Testis (tissue), 2 donors: ENCODE measurements at regions not wholly inside any gene's neighbourhood (a gene's known extent, or its start where the extent isn't known, plus 50 kb on each side); places are given as distances from the start of the nearest gene placed in this dataset.

ENCODE experiments used
- DNase-seq: peaks from one replicate; pipeline ENCODE4 v3.0.0-alpha.2; 2019
- H3K27ac ChIP-seq, 2 donors: fragments of 200-600 bp; sonication (generic); one replicate each; pipeline ENCODE4 v1.5.1; 2019
- H3K27me3 ChIP-seq: fragments of 200-600 bp; sonication (generic); one replicate; pipeline ENCODE4 v1.5.1; 2019
- H3K36me3 ChIP-seq: fragments of 200-600 bp; sonication (generic); one replicate; pipeline ENCODE4 v1.5.1; 2017; ENCODE audit warnings: low read depth; ENCODE audit errors: missing control alignments
- H3K4me1 ChIP-seq: fragments of 200-600 bp; sonication (generic); one replicate; pipeline ENCODE4 v1.5.1; 2019
- H3K4me3 ChIP-seq, 2 donors: fragments of 200-600 bp; sonication (generic); one replicate each; pipeline ENCODE4 v1.5.1; 2017 to 2019
- H3K9me3 ChIP-seq: fragments of 200-600 bp; sonication (generic); one replicate; pipeline ENCODE4 v1.5.1; 2017
- POLR2A ChIP-seq: fragments of 450-650 bp; IDR thresholded peaks from one replicate; pipeline ENCODE4 v1.6.1; 2017; ENCODE audit warnings: antibody characterized with exemption, mild to moderate bottlenecking, moderate library complexity
- WGBS, 2 donors: methylation state at CpG; one replicate each; pipeline ENCODE4 v1.1.5; 2018; 5-methylcytosine and 5-hydroxymethylcytosine counted together
- intact Hi-C: fragments of 100-400 bp; cut with DNase I; formaldehyde crosslinking; loops from one replicate; pipeline ENCODE4 v1.15.1; 2023; ENCODE audit warnings: low total_unique reads
- TF ChIP-seq, protein P1 (sequence below), 3 experiments: fragments of 450-650 bp in 2 of 3; fragments of 200-600 bp in 1 of 3; sonication (generic) in 1 of 3; IDR thresholded peaks; one replicate each; pipeline ENCODE4 v1.5.1; 2016 to 2019; ENCODE audit warnings: antibody characterized with exemption in 3 of 3, mild to moderate bottlenecking in 2 of 3, moderate library complexity in 1 of 3

DNA sequence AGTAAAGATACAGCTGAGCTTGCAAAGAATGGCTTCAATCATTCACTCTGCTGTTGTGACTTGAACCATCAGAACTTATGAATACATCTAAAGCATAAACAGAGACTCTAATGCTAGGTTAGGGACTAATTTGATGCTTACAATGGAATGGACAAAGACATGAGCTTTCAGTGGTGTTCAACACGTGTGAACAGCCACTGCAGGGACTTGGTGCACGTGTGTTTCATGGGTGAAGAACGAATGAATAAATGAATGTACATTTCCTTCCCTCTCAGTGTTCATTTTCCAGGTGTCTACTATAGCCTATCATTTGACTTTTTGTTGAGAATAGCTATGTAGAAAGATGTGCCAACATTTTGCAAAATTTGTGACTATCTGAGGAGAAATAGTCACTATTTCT lies 98.3 kb downstream of the VIP start:
- TF ChIP-seq, protein P1, sequence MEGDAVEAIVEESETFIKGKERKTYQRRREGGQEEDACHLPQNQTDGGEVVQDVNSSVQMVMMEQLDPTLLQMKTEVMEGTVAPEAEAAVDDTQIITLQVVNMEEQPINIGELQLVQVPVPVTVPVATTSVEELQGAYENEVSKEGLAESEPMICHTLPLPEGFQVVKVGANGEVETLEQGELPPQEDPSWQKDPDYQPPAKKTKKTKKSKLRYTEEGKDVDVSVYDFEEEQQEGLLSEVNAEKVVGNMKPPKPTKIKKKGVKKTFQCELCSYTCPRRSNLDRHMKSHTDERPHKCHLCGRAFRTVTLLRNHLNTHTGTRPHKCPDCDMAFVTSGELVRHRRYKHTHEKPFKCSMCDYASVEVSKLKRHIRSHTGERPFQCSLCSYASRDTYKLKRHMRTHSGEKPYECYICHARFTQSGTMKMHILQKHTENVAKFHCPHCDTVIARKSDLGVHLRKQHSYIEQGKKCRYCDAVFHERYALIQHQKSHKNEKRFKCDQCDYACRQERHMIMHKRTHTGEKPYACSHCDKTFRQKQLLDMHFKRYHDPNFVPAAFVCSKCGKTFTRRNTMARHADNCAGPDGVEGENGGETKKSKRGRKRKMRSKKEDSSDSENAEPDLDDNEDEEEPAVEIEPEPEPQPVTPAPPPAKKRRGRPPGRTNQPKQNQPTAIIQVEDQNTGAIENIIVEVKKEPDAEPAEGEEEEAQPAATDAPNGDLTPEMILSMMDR (IDR thresholded peaks at IDR 0.05), result no peak
- no peak for TF ChIP-seq POLR2A
- WGBS, 2 donors, result 85 to 87% methylated on average over 3 of the region's 3 CpGs
- intact Hi-C loops, result no loop called here

DNA sequence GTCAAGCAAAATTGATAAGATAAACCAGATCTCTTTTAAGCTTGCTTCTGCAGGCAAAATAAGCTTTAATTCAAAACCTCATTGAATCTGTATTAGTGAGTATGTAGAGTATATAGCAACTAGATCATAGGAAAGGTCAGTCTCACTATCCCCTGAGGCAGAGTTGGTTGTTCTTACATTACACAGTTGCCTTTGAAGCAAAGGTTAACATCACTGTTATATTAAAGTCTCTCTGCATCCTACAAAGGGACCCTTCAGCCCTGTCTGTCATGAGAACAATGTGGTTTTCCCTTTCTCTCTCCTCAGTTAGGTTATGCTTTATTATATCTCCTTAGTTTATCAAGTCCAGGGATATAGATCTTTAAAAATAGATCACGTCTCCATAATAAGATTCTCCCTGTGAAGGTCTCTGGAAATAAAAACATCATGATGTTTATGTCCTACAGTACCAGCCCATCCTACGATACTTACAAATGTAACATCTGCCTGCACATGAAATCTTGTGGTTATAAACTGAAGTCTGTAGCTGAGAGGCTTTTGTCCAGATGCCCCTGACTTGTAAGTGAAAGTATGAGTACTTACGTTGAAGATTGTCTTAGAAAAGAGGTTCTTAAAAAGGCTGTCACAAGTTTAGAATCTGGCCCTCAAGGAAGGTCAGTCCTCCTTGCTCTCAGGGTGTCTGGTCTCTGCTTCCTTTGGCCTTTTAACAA lies 103.6 kb downstream of the VIP start:
- WGBS, 2 donors, result 87 to 89% methylated on average over 3 of the region's 3 CpGs
- TF ChIP-seq POLR2A, result no peak
- TF ChIP-seq, protein P1 (IDR thresholded peaks at IDR 0.05), result no peak
- Histone ChIP-seq H3K4me3 (no peak overlapping the region), H3K36me3 (no peaks in the 10 kb centered on the region), H3K27ac (no peak overlapping the region), H3K27me3 (no peaks in the 10 kb centered on the region), H3K9me3 (no peaks in the 10 kb centered on the region), H3K4me1 (no peaks in the 10 kb centered on the region)
- intact Hi-C loops, result no loop called here
- DNase-seq, result no peak

More for the DNA sequence above, 98.3 kb downstream of the VIP start:
- Histone ChIP-seq H3K4me3 (no peak overlapping the region), H3K27ac (no peak overlapping the region), H3K4me1 (no peaks in the 10 kb centered on the region), H3K36me3 (no peaks in the 10 kb centered on the region), H3K27me3 (no peaks in the 10 kb centered on the region), H3K9me3 (no peaks in the 10 kb centered on the region)
- DNase-seq, result no peak

DNA sequence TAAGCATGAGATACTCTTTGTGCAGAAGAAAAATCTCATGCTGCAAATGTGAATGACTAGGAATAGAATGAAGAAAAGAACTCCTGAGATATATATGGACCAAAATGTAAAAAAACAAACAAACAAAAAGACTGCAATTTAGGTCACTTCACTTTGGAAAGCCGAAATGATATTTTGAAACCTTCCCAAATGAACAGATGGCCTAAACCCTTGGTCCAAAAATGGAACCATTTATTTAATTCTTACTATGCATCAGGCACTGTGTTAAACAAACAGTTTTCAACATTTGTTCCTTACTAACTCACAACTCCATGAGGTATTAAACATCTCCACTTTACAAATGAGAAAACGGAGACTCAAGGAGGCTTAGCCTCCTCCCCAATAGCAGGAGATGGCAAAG lies 107.5 kb downstream of the VIP start:
- no peaks in the 10 kb centered on the region for H3K9me3 ChIP-seq
- intact Hi-C loops, result no loop called here
- H3K4me1 ChIP-seq, result no peaks in the 10 kb centered on the region
- DNase-seq, result no peak
- H3K27ac ChIP-seq, result no peak overlapping the region
- H3K27me3 ChIP-seq, result no peaks in the 10 kb centered on the region
- H3K36me3 ChIP-seq, result no peaks in the 10 kb centered on the region
- no peak overlapping the region for H3K4me3 ChIP-seq
- TF ChIP-seq POLR2A, result no peak
- TF ChIP-seq, protein P1 (IDR thresholded peaks at IDR 0.05), result no peak
- 52 to 58% methylated on average over 2 of the region's 2 CpGs for WGBS, 2 donors

DNA sequence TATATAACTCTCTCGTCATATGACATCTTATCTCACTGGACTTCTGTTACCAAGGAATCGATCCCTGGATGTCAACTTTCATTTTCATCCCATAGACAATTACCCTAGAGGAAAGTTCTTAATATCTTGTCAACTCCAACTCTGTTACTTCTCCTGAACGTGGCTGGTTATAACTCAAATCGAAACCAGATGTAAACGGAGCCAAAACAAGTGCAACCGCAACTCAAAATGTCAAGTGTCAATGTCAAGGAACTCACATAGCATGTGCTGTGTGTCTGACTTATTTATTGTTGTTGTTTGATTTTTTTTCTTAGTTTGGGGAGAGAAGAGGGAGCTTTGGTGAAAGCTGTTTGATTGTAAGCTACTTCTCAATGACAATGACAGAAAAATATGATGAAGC lies 108.6 kb downstream of the VIP start:
- Histone ChIP-seq H3K27ac (no peak overlapping the region), H3K4me3 (no peak overlapping the region), H3K27me3 (no peaks in the 10 kb centered on the region), H3K4me1 (no peaks in the 10 kb centered on the region), H3K9me3 (no peaks in the 10 kb centered on the region), H3K36me3 (no peaks in the 10 kb centered on the region)
- intact Hi-C loops, result no loop called here
- no peak for TF ChIP-seq POLR2A
- TF ChIP-seq, protein P1 (IDR thresholded peaks at IDR 0.05), result no peak
- 58 to 71% methylated on average over 6 of the region's 6 CpGs for WGBS, 2 donors
- no peak for DNase-seq
